ENCODE measurements at regions not wholly inside any gene's neighbourhood (a gene's known extent, or its start where the extent isn't known, plus 50 kb on each side); places are given as distances from the start of the nearest gene placed in this dataset.

DNA sequence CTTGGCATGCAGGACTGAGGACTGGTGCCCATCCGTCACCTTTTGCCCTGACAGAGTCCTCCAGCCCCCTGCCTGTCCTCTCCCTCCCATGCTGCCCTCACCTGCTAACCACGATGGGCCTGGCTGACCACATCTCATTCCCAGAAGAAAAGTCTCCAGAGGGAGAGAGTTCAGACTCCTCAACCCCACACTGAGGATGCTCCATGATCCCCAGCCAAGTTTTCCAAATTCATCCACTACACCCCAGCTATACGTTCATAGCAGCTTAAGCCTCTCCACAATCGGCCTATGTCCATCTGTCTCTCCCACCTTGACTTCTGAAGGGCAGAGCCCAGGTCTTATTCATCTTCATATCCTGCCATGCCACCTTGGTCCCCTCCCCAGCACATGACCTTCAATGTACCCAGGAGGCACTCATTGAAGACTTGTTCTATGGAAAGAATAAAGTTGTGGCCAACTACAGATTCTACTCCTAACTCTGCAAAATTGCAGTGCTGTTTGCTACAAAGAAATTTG lies 115.6 kb upstream of the ID2 start:
- CTCF ChIA-PET: no interaction called here
- no peak for DNase-seq (ENCODE audit: low spot score)
- no peak overlapping the region for H3K27ac ChIP-seq (ENCODE audit: low read depth, low read length, poor library complexity, severe bottlenecking)
- H3K36me3 ChIP-seq (ENCODE audit: insufficient read depth, low read length, poor library complexity, severe bottlenecking): no peaks in the 10 kb centered on the region
- BruUV-seq (replicated peaks): no TSS peak
- intact Hi-C loops (cut with micrococcal nuclease; ENCODE audit: unreplicated experiment): no loop called here
- no peak overlapping the region for H3K4me3 ChIP-seq (ENCODE audit: low read depth, low read length, poor library complexity, severe bottlenecking)
- peaks cover 4% of the 10 kb centered on the region for H3K9me3 ChIP-seq (ENCODE audit: low read depth, low read length, poor library complexity, severe bottlenecking)
- H3K27me3 ChIP-seq (replicated peaks; ENCODE audit: insufficient read depth, low read depth, low read length, poor library complexity): no peaks in the 10 kb centered on the region
- no peaks in the 10 kb centered on the region for H3K4me1 ChIP-seq (ENCODE audit: insufficient read depth, low read length, poor library complexity, severe bottlenecking)
- POLR2A ChIA-PET (ENCODE audit: low non-redundant PET): no interaction called here
- TF ChIP-seq EZH2 (IDR thresholded peaks at IDR 0.05; ENCODE audit: borderline replicate concordance, low read depth, low read length, poor library complexity, severe bottlenecking): no peak
- TF ChIP-seq, protein P1, sequence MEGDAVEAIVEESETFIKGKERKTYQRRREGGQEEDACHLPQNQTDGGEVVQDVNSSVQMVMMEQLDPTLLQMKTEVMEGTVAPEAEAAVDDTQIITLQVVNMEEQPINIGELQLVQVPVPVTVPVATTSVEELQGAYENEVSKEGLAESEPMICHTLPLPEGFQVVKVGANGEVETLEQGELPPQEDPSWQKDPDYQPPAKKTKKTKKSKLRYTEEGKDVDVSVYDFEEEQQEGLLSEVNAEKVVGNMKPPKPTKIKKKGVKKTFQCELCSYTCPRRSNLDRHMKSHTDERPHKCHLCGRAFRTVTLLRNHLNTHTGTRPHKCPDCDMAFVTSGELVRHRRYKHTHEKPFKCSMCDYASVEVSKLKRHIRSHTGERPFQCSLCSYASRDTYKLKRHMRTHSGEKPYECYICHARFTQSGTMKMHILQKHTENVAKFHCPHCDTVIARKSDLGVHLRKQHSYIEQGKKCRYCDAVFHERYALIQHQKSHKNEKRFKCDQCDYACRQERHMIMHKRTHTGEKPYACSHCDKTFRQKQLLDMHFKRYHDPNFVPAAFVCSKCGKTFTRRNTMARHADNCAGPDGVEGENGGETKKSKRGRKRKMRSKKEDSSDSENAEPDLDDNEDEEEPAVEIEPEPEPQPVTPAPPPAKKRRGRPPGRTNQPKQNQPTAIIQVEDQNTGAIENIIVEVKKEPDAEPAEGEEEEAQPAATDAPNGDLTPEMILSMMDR (conservative IDR thresholded peaks at IDR 0.05; ENCODE audit: low read depth, low read length): no peak

DNA sequence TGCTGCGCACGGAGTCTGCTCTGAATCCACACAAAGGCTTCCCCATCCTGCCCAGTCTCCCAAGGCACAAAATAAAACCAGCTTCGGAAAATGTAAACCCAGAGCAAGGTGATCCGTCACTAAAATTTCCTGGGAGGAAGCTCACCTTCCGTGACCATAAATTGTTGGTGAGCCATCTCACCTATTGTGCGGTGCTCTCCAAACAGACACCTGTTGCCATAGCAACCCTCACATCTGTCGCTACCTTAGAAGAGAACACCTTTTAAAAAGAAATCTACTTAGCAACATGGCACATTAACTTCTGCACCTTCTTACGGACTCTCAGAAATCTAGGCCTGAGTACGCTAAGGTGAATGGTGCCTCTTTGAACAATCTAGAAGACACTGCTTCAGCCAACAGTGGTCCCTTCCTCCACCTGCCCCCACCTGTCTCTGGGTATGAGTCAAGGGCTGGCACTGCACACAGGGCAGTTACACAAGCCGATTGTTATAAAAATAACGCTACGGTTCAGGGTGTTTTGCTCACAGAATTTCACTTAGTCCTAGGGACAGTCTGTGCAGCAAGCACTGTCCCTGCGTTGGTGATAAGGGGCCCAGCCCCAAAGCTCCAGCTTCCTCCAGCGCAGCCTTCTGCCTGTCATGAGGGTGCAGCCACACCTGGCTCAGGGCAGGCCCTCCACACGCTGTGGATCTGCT lies 114.9 kb upstream of the ID2 start:
- TF ChIP-seq EZH2 (IDR thresholded peaks at IDR 0.05; ENCODE audit: borderline replicate concordance, low read depth, low read length, poor library complexity, severe bottlenecking): no peak
- TF ChIP-seq, protein P1 (conservative IDR thresholded peaks at IDR 0.05; ENCODE audit: low read depth, low read length): no peak
- no peak for DNase-seq (ENCODE audit: low spot score)
- Histone ChIP-seq H3K36me3 (ENCODE audit: insufficient read depth, low read length, poor library complexity, severe bottlenecking) (no peaks in the 10 kb centered on the region), H3K27ac (ENCODE audit: low read depth, low read length, poor library complexity, severe bottlenecking) (no peak overlapping the region), H3K4me1 (ENCODE audit: insufficient read depth, low read length, poor library complexity, severe bottlenecking) (no peaks in the 10 kb centered on the region), H3K9me3 (ENCODE audit: low read depth, low read length, poor library complexity, severe bottlenecking) (peaks cover 2% of the 10 kb centered on the region), H3K4me3 (ENCODE audit: low read depth, low read length, poor library complexity, severe bottlenecking) (no peak overlapping the region), H3K27me3 (replicated peaks; ENCODE audit: insufficient read depth, low read depth, low read length, poor library complexity) (no peaks in the 10 kb centered on the region)
- BruUV-seq (replicated peaks): no TSS peak
- intact Hi-C loops (cut with micrococcal nuclease; ENCODE audit: unreplicated experiment): no loop called here
- POLR2A ChIA-PET (ENCODE audit: low non-redundant PET): no interaction called here
- CTCF ChIA-PET: no interaction called here

DNA sequence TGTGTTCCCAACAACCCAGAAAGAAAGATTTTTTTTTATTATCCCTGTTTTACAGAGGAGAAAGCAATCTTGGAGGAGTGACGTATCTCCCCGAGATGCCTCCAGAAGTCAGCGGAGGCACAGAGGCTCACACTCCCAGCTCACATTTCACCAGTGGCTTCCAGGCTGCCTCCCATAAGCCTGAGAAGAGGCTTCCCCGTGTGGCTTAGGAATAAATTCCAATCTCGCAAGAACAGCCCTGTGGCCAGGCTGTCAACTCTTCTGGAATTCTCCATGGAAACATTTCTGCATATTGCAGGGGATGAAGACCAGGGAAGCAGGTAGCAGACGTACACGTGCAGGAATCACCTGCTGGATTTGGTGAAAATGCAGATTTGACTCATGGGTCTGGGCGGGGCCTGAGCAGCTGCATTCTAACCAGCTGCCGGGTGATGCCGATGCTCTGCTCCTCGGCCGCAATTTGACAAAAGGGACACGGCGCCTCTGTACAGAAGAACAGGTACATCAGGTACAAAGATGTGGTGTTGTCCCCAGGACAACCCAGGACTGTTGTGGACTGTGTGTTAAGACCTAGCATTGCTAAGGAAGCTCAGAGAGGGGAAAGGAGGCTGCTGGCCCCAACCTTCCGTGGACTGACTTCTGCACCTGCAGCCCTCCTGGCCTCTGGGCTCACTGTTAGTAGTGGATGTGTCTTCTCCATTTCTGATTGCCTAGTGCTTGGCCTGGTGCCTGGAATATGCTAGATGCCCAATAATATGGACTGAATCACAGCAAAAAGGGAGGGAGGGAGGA lies 114.2 kb upstream of the ID2 start:
- Histone ChIP-seq H3K27me3 (replicated peaks; ENCODE audit: insufficient read depth, low read depth, low read length, poor library complexity) (no peaks in the 10 kb centered on the region), H3K4me3 (ENCODE audit: low read depth, low read length, poor library complexity, severe bottlenecking) (no peak overlapping the region), H3K36me3 (ENCODE audit: insufficient read depth, low read length, poor library complexity, severe bottlenecking) (no peaks in the 10 kb centered on the region), H3K27ac (ENCODE audit: low read depth, low read length, poor library complexity, severe bottlenecking) (no peak overlapping the region), H3K9me3 (ENCODE audit: low read depth, low read length, poor library complexity, severe bottlenecking) (no peaks in the 10 kb centered on the region), H3K4me1 (ENCODE audit: insufficient read depth, low read length, poor library complexity, severe bottlenecking) (no peaks in the 10 kb centered on the region)
- no peak for TF ChIP-seq EZH2 (IDR thresholded peaks at IDR 0.05; ENCODE audit: borderline replicate concordance, low read depth, low read length, poor library complexity, severe bottlenecking)
- TF ChIP-seq, protein P1 (conservative IDR thresholded peaks at IDR 0.05; ENCODE audit: low read depth, low read length): no peak
- ChIA-PET POLR2A (ENCODE audit: low non-redundant PET) (no interaction called here), CTCF (no interaction called here)
- BruUV-seq (replicated peaks): no TSS peak
- intact Hi-C loops (cut with micrococcal nuclease; ENCODE audit: unreplicated experiment): no loop called here
- no peak for DNase-seq (ENCODE audit: low spot score)
